ENCODE measurements at regions not wholly inside any gene's neighbourhood (a gene's known extent, or its start where the extent isn't known, plus 50 kb on each side); places are given as distances from the start of the nearest gene placed in this dataset.
"Not testable (repeated sequence)": the region's sequence is repeated elsewhere in the genome, so short reads cannot be mapped to it uniquely, and the experiment has no call there.

GRCh38 chrX:139008185-139008584, 296.7 kb upstream of the FGF13 start:
- ATAC-seq (replicated peaks), result no peak
- Mint-ChIP-seq H3K9me3 (peaks cover 0 to 4% of the 10 kb centered on the region in 2 donors), H3K27me3 (no peaks in the 10 kb centered on the region), H3K4me1 (ENCODE audit: low read depth in 2 of 2) (no peaks in the 10 kb centered on the region), H3K27ac (no peak overlapping the region), H3K4me3 (no peak overlapping the region), H3K36me3 (ENCODE audit: insufficient read depth) (no peaks in the 10 kb centered on the region)
- DNase-seq, result no peak

GRCh38 chrX:139003856-139004527, 292.5 kb upstream of the FGF13 start:
- H3K27ac Mint-ChIP-seq; H3K4me1 Mint-ChIP-seq (ENCODE audit: low read depth in 2 of 2); DNase-seq; H3K9me3 Mint-ChIP-seq; H3K4me3 Mint-ChIP-seq; ATAC-seq (replicated peaks); H3K27me3 Mint-ChIP-seq; H3K36me3 Mint-ChIP-seq (ENCODE audit: insufficient read depth): not testable (repeated sequence)

GRCh38 chrX:139002319-139002718, 290.8 kb upstream of the FGF13 start:
- no peaks in the 10 kb centered on the region for H3K4me1 Mint-ChIP-seq (ENCODE audit: low read depth in 2 of 2)
- H3K36me3 Mint-ChIP-seq (ENCODE audit: insufficient read depth), result no peaks in the 10 kb centered on the region
- no peak overlapping the region for H3K27ac Mint-ChIP-seq
- no peak overlapping the region for H3K4me3 Mint-ChIP-seq
- H3K27me3 Mint-ChIP-seq, result no peaks in the 10 kb centered on the region
- ATAC-seq (replicated peaks), result no peak
- H3K9me3 Mint-ChIP-seq, result peaks cover 0 to 1% of the 10 kb centered on the region in 2 donors
- DNase-seq, result no peak

- Mint-ChIP-seq H3K9me3 (peaks cover 0 to 4% of the 10 kb centered on the region in 2 donors), H3K4me1 (ENCODE audit: low read depth in 2 of 2) (no peaks in the 10 kb centered on the region), H3K27me3 (no peaks in the 10 kb centered on the region), H3K36me3 (ENCODE audit: insufficient read depth) (no peaks in the 10 kb centered on the region), H3K27ac (no peak overlapping the region), H3K4me3 (no peak overlapping the region)
- DNase-seq (no peak), ATAC-seq (replicated peaks) (no peak)
Measured at GRCh38 chrX:138996268-138996667, 284.8 kb upstream of the FGF13 start.

GRCh38 chrX:138995458-138995857, 283.9 kb upstream of the FGF13 start:
- ATAC-seq (replicated peaks) (no peak), DNase-seq (no peak)
- H3K36me3 Mint-ChIP-seq (ENCODE audit: insufficient read depth), result no peaks in the 10 kb centered on the region
- no peaks in the 10 kb centered on the region for H3K27me3 Mint-ChIP-seq
- H3K4me1 Mint-ChIP-seq (ENCODE audit: low read depth in 2 of 2), result no peaks in the 10 kb centered on the region
- no peak overlapping the region for H3K4me3 Mint-ChIP-seq
- peaks cover 0 to 4% of the 10 kb centered on the region in 2 donors for H3K9me3 Mint-ChIP-seq
- H3K27ac Mint-ChIP-seq, result no peak overlapping the region

- not testable (repeated sequence) for DNase-seq; H3K27ac Mint-ChIP-seq; ATAC-seq (replicated peaks); H3K4me3 Mint-ChIP-seq; H3K27me3 Mint-ChIP-seq; H3K9me3 Mint-ChIP-seq; H3K36me3 Mint-ChIP-seq (ENCODE audit: insufficient read depth); H3K4me1 Mint-ChIP-seq (ENCODE audit: low read depth in 2 of 2)
Measured at GRCh38 chrX:138990425-138990824, 278.9 kb upstream of the FGF13 start.

GRCh38 chrX:138986866-138987265, 275.3 kb upstream of the FGF13 start:
- Mint-ChIP-seq H3K36me3 (ENCODE audit: insufficient read depth) (no peaks in the 10 kb centered on the region), H3K27me3 (no peaks in the 10 kb centered on the region), H3K9me3 (peaks cover 0 to 4% of the 10 kb centered on the region in 2 donors), H3K4me1 (ENCODE audit: low read depth in 2 of 2) (no peaks in the 10 kb centered on the region), H3K27ac (no peak overlapping the region), H3K4me3 (no peak overlapping the region)
- DNase-seq (no peak), ATAC-seq (replicated peaks) (no peak)

- H3K9me3 Mint-ChIP-seq, result peaks cover 0 to 7% of the 10 kb centered on the region in 2 donors
- H3K27ac Mint-ChIP-seq, result no peak overlapping the region
- no peak overlapping the region for H3K4me3 Mint-ChIP-seq
- no peaks in the 10 kb centered on the region for H3K27me3 Mint-ChIP-seq
- DNase-seq (no peak), ATAC-seq (replicated peaks) (no peak)
- H3K4me1 Mint-ChIP-seq (ENCODE audit: low read depth in 2 of 2), result no peaks in the 10 kb centered on the region
- H3K36me3 Mint-ChIP-seq (ENCODE audit: insufficient read depth), result no peaks in the 10 kb centered on the region
Measured at GRCh38 chrX:138986235-138986634, 274.7 kb upstream of the FGF13 start.

- Mint-ChIP-seq H3K36me3 (ENCODE audit: insufficient read depth) (no peaks in the 10 kb centered on the region), H3K27me3 (no peaks in the 10 kb centered on the region), H3K9me3 (peaks cover 0 to 7% of the 10 kb centered on the region in 2 donors), H3K4me3 (no peak overlapping the region), H3K4me1 (ENCODE audit: low read depth in 2 of 2) (no peaks in the 10 kb centered on the region), H3K27ac (no peak overlapping the region)
- ATAC-seq (replicated peaks) (no peak), DNase-seq (no peak)
Measured at GRCh38 chrX:138982365-138982764, 270.8 kb upstream of the FGF13 start.

GRCh38 chrX:138964501-138964900, 253.0 kb upstream of the FGF13 start:
- Mint-ChIP-seq H3K4me1 (ENCODE audit: low read depth in 2 of 2) (no peaks in the 10 kb centered on the region), H3K27me3 (no peaks in the 10 kb centered on the region), H3K36me3 (ENCODE audit: insufficient read depth) (no peaks in the 10 kb centered on the region), H3K9me3 (peaks cover 0 to 2% of the 10 kb centered on the region in 2 donors), H3K27ac (no peak overlapping the region), H3K4me3 (no peak overlapping the region)
- ATAC-seq (replicated peaks) (no peak), DNase-seq (no peak)

- H3K36me3 Mint-ChIP-seq (ENCODE audit: insufficient read depth); DNase-seq; H3K4me3 Mint-ChIP-seq; H3K27me3 Mint-ChIP-seq; H3K27ac Mint-ChIP-seq; ATAC-seq (replicated peaks); H3K4me1 Mint-ChIP-seq (ENCODE audit: low read depth in 2 of 2); H3K9me3 Mint-ChIP-seq: not testable (repeated sequence)
Measured at GRCh38 chrX:138962419-138962818, 250.9 kb upstream of the FGF13 start.

GRCh38 chrX:138954976-138955375, 243.5 kb upstream of the FGF13 start:
- Mint-ChIP-seq H3K27ac (no peak overlapping the region), H3K4me1 (ENCODE audit: low read depth in 2 of 2) (no peaks in the 10 kb centered on the region)
- no peak for ATAC-seq (replicated peaks)

GRCh38 chrX:138946926-138947325, 235.4 kb upstream of the FGF13 start:
- DNase-seq, result no peak
- Mint-ChIP-seq H3K9me3 (no peaks in the 10 kb centered on the region), H3K4me1 (ENCODE audit: low read depth in 2 of 2) (no peaks in the 10 kb centered on the region), H3K27me3 (no peaks in the 10 kb centered on the region), H3K27ac (no peak overlapping the region), H3K36me3 (ENCODE audit: insufficient read depth) (no peaks in the 10 kb centered on the region), H3K4me3 (no peak overlapping the region)
- no peak for ATAC-seq (replicated peaks)

More at GRCh38 chrX:138954976-138955375, 243.5 kb upstream of the FGF13 start:
- Mint-ChIP-seq H3K9me3 (no peaks in the 10 kb centered on the region), H3K4me3 (no peak overlapping the region), H3K36me3 (ENCODE audit: insufficient read depth) (no peaks in the 10 kb centered on the region), H3K27me3 (no peaks in the 10 kb centered on the region)
- no peak for DNase-seq

GRCh38 chrX:138945219-138945618, 233.7 kb upstream of the FGF13 start:
- Mint-ChIP-seq H3K4me1 (ENCODE audit: low read depth in 2 of 2) (no peaks in the 10 kb centered on the region), H3K9me3 (no peaks in the 10 kb centered on the region), H3K27ac (no peak overlapping the region), H3K4me3 (no peak overlapping the region), H3K36me3 (ENCODE audit: insufficient read depth) (no peaks in the 10 kb centered on the region), H3K27me3 (no peaks in the 10 kb centered on the region)
- ATAC-seq (replicated peaks) (no peak), DNase-seq (no peak)

All from effector memory CD8-positive, alpha-beta T cell (primary cell).